K562 (cell line): ENCODE measurements at regions not wholly inside any gene's neighbourhood (a gene's known extent, or its start where the extent isn't known, plus 50 kb on each side); places are given as distances from the start of the nearest gene placed in this dataset.

Experiments used
- ATAC-seq: fragments of 200-7000 bp; cut with Tn5 transposase; 3 replicates; pipeline ENCODE4 v1.9.1; 2020; ENCODE audit warnings: moderate library complexity
- BruUV-seq: library from RNA; stranded (reverse); fragments of 400-500 nt; replicated peaks from 2 replicates; lab custom pipeline; 2021; lab: Mats Ljungman, UMichigan
- CTCF ChIA-PET: fragments of 300-600 bp; formaldehyde crosslinking; extraction: SDS; loops from one replicate; lab custom pipeline; 2021; ENCODE audit warnings: low intra/inter-chr PET ratio; lab: Yijun Ruan, JAX
- POLR2A ChIA-PET: fragments of 300-600, 350-650 bp; sonication (Branson Sonifier 250); formaldehyde crosslinking; extraction: SDS; loops from one replicate; lab custom pipeline; 2021; ENCODE audit warnings: antibody characterized with exemption, inconsistent platforms; lab: Yijun Ruan, JAX
- DNase-seq, 4 experiments: peaks; one replicate each; pipeline versions ENCODE4 v3.0.0 to v3.0.0-alpha.2; 2011 to 2018; ENCODE audit warnings: low spot score in 3 of 4, mixed read lengths in 3 of 4; ENCODE audit errors: extremely low read depth in 1 of 4
- FAIRE-seq: peaks from 2 replicates; lab custom pipeline; 2011; peaks lifted over from hg19 to GRCh38; lab: Jason Lieb, UNC
- H2AFZ ChIP-seq: 2 replicates; pipeline ENCODE4 v1.6.0; 2011; ENCODE audit warnings: low read depth, low read length, control low read depth, inconsistent platforms
- H3K27ac ChIP-seq: fragments of 200-600 bp; 3 replicates; pipeline ENCODE4 v1.8.0; 2011; ENCODE audit warnings: low read depth, mild to moderate bottlenecking, control low read depth, inconsistent platforms, low read length, moderate library complexity, mixed read lengths; ENCODE audit errors: extremely low read depth
- H3K27me3 ChIP-seq, 2 experiments: fragments of 300-600 bp in 1 of 2; 2 replicates in 1 of 2; 3 replicates in 1 of 2; pipeline versions ENCODE4 v1.6.0 to v1.8.0; 2011; ENCODE audit warnings: inconsistent platforms in 2 of 2, low read length in 2 of 2, mild to moderate bottlenecking in 1 of 2, mixed read lengths in 1 of 2, moderate library complexity in 1 of 2; ENCODE audit not compliant: control insufficient read depth in 2 of 2, insufficient read depth in 2 of 2
- H3K36me3 ChIP-seq: fragments of 300-600 bp; 3 replicates; pipeline ENCODE4 v1.8.0; 2011; ENCODE audit warnings: mild to moderate bottlenecking, low read length, inconsistent platforms; ENCODE audit not compliant: control insufficient read depth, insufficient read depth
- H3K4me1 ChIP-seq, 2 experiments: fragments of 200-600 bp in 1 of 2; replicated peaks in 1 of 2; 2 replicates in 1 of 2; 3 replicates in 1 of 2; pipeline versions ENCODE4 v1.5.1 to v1.8.0; 2011; ENCODE audit warnings: inconsistent platforms in 2 of 2, low read length in 2 of 2, mild to moderate bottlenecking in 1 of 2, mixed read lengths in 1 of 2, moderate library complexity in 1 of 2; ENCODE audit not compliant: control insufficient read depth in 2 of 2, insufficient read depth in 2 of 2
- H3K4me2 ChIP-seq: 2 replicates; pipeline ENCODE4 v1.6.1; 2011; ENCODE audit warnings: low read length, control low read depth, inconsistent platforms, mixed read lengths; ENCODE audit not compliant: insufficient read depth
- H3K4me3 ChIP-seq: fragments of 200-600 bp; sonication (generic), shearing (Covaris generic); 2 replicates; pipeline ENCODE4 v1.5.1; 2016; ENCODE audit warnings: control low read depth, inconsistent platforms
- H3K79me2 ChIP-seq: fragments of 200-600 bp; 3 replicates; pipeline ENCODE4 v1.8.0; 2011; ENCODE audit warnings: low read length, inconsistent platforms; ENCODE audit not compliant: control insufficient read depth, insufficient read depth
- H3K9ac ChIP-seq, 2 experiments: 2 replicates each; pipeline versions ENCODE4 v1.6.0 to v1.6.1; 2011; ENCODE audit warnings: low read depth in 2 of 2, low read length in 2 of 2, control low read depth in 1 of 2, inconsistent platforms in 1 of 2, mild to moderate bottlenecking in 1 of 2, mixed read lengths in 1 of 2; ENCODE audit not compliant: insufficient read depth in 1 of 2
- H3K9me1 ChIP-seq: one replicate; pipeline ENCODE4 v1.6.0; 2011; ENCODE audit warnings: inconsistent platforms, mild to moderate bottlenecking, low read length, moderate library complexity; ENCODE audit not compliant: control insufficient read depth, insufficient read depth
- H3K9me3 ChIP-seq: replicated peaks from 2 replicates; pipeline ENCODE4 v1.5.1; 2011; ENCODE audit warnings: low read depth, low read length, inconsistent platforms; ENCODE audit not compliant: control insufficient read depth, insufficient read depth
- H4K20me1 ChIP-seq: replicated peaks from 2 replicates; pipeline ENCODE4 v1.6.1; 2011; ENCODE audit warnings: low read length, inconsistent platforms, mixed read lengths; ENCODE audit not compliant: control insufficient read depth, insufficient read depth
- NONO ChIP-seq, 2 experiments: fragments of 200-400 bp in 1 of 2; fragments of 450-650 bp in 1 of 2; formaldehyde crosslinking in 1 of 2; IDR thresholded peaks; 2 replicates each; pipeline ENCODE4 v1.6.1; 2017; ENCODE audit warnings: low read depth in 2 of 2, mild to moderate bottlenecking in 2 of 2, moderate library complexity in 2 of 2, low read length in 1 of 2
- WGBS: fragments of 100-300 bp; shearing (Covaris generic); methylation state at CpG from one replicate; pipeline ENCODE4 v1.1.6; 2016; ENCODE audit warnings: low coverage, mixed read lengths; ENCODE audit not compliant: insufficient coverage; ENCODE audit errors: missing lambda C conversion rate; 5-methylcytosine and 5-hydroxymethylcytosine counted together
- in situ Hi-C: fragments of 300-500 bp; cut with MboI; formaldehyde crosslinking; loops from 4 replicates; pipeline ENCODE4 v1.15.0; 2018; ENCODE audit warnings: inconsistent platforms, mixed read lengths
- intact Hi-C: fragments of 100-400 bp; cut with micrococcal nuclease; formaldehyde crosslinking; loops from 2 replicates; pipeline ENCODE4 v1.14.2; 2022
- TF ChIP-seq, protein P1 (sequence below): fragments of 450-650 bp; IDR thresholded peaks from 2 replicates; pipeline ENCODE4 v1.6.1; 2017; ENCODE audit warnings: mild to moderate bottlenecking, moderate library complexity
- TF ChIP-seq, protein P2 (sequence below): sonication (generic); formaldehyde crosslinking; IDR thresholded peaks from 2 replicates; pipeline ENCODE4 v1.4.0; 2020; ENCODE audit warnings: mild to moderate bottlenecking, missing genetic modification reagents

DNA sequence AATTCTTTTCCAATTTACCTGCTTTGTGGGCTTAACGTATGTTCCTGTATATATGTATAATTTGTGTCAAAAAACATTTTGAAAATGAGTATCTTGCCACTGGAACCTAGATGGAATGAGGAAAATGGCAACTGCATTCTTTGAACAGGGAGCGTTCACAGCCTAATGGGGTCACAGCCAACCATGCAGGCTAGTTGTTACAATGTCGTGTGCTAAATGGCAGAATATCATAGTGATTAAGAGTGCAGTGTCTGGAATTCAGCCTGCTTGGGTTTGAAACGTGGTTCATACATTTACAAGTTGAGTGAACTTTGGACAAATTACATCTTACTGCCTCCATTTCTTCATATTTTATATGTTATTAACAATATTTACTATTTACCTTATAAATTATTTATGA is 70.8 kb downstream of the PCDH7 start:
- no TSS peak for BruUV-seq
- no peak overlapping the region for H2AFZ ChIP-seq
- no peak overlapping the region for H3K9ac ChIP-seq
- H3K36me3 ChIP-seq = no peaks in the 10 kb centered on the region
- no peaks in the 10 kb centered on the region for H3K9me1 ChIP-seq
- no peak for DNase-seq
- intact Hi-C loops = no loop called here
- H3K9me3 ChIP-seq = no peaks in the 10 kb centered on the region
- CTCF ChIA-PET = no interaction called here
- no peak overlapping the region for H3K4me2 ChIP-seq
- WGBS = 2% methylated on average over 4 of the region's 4 CpGs
- no peak for FAIRE-seq
- no peaks in the 10 kb centered on the region for H3K27me3 ChIP-seq
- H3K4me3 ChIP-seq = no peak overlapping the region
- H4K20me1 ChIP-seq = no peaks in the 10 kb centered on the region
- no peak for ATAC-seq
- POLR2A ChIA-PET = no interaction called here
- H3K79me2 ChIP-seq = no peaks in the 10 kb centered on the region
- TF ChIP-seq, protein P1, sequence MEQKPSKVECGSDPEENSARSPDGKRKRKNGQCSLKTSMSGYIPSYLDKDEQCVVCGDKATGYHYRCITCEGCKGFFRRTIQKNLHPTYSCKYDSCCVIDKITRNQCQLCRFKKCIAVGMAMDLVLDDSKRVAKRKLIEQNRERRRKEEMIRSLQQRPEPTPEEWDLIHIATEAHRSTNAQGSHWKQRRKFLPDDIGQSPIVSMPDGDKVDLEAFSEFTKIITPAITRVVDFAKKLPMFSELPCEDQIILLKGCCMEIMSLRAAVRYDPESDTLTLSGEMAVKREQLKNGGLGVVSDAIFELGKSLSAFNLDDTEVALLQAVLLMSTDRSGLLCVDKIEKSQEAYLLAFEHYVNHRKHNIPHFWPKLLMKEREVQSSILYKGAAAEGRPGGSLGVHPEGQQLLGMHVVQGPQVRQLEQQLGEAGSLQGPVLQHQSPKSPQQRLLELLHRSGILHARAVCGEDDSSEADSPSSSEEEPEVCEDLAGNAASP = no peak
- TF ChIP-seq, protein P2, sequence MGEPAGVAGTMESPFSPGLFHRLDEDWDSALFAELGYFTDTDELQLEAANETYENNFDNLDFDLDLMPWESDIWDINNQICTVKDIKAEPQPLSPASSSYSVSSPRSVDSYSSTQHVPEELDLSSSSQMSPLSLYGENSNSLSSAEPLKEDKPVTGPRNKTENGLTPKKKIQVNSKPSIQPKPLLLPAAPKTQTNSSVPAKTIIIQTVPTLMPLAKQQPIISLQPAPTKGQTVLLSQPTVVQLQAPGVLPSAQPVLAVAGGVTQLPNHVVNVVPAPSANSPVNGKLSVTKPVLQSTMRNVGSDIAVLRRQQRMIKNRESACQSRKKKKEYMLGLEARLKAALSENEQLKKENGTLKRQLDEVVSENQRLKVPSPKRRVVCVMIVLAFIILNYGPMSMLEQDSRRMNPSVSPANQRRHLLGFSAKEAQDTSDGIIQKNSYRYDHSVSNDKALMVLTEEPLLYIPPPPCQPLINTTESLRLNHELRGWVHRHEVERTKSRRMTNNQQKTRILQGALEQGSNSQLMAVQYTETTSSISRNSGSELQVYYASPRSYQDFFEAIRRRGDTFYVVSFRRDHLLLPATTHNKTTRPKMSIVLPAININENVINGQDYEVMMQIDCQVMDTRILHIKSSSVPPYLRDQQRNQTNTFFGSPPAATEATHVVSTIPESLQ = no peak
- TF ChIP-seq NONO (IDR thresholded peaks at IDR 0.05; ENCODE audit: low read depth in 2 of 2, low read length in 1 of 2) = no peak
- no peak overlapping the region for H3K27ac ChIP-seq
- in situ Hi-C loops = no loop called here
- H3K4me1 ChIP-seq = no peaks in the 10 kb centered on the region
